Tibial nerve (tissue), 4 donors: ENCODE measurements at regions not wholly inside any gene's neighbourhood (a gene's known extent, or its start where the extent isn't known, plus 50 kb on each side); places are given as distances from the start of the nearest gene placed in this dataset.

Source experiments
- DNase-seq, 2 donors: peaks; one replicate each; pipeline ENCODE4 v3.0.0-alpha.2; 2019; ENCODE audit warnings: low spot score in 2 of 2
- H3K27ac ChIP-seq, 4 donors: fragments of 200-600 bp; sonication (generic) in 3 of 4; one replicate each; pipeline ENCODE4 v1.5.1; 2017 to 2019; ENCODE audit warnings: mild to moderate bottlenecking in 1 of 4
- H3K27me3 ChIP-seq, 2 donors: fragments of 200-600 bp; sonication (generic) in 1 of 2; one replicate each; pipeline versions ENCODE4 v1.5.1 to v1.6.0; 2017 to 2019
- H3K36me3 ChIP-seq, 3 donors: fragments of 200-600 bp; sonication (generic); one replicate each; pipeline ENCODE4 v1.5.1; 2018 to 2019
- H3K4me1 ChIP-seq, 4 donors: fragments of 200-600 bp; sonication (generic) in 3 of 4; one replicate each; pipeline ENCODE4 v1.5.1; 2017 to 2019
- H3K4me3 ChIP-seq, 4 donors: fragments of 200-600 bp; sonication (generic) in 3 of 4; one replicate each; pipeline ENCODE4 v1.5.1; 2017 to 2019; ENCODE audit warnings: mild to moderate bottlenecking in 1 of 4, moderate library complexity in 1 of 4
- H3K9me3 ChIP-seq, 4 donors: fragments of 200-600 bp; sonication (generic) in 3 of 4; one replicate each; pipeline ENCODE4 v1.5.1; 2017 to 2019
- CTCF ChIP-seq, 5 experiments: fragments of 200-600 bp in 3 of 5; fragments of 450-650 bp in 2 of 5; sonication (generic) in 3 of 5; IDR thresholded peaks; one replicate each; pipeline ENCODE4 v1.5.1; 2016 to 2019; ENCODE audit warnings: antibody characterized with exemption in 5 of 5, mild to moderate bottlenecking in 3 of 5, moderate library complexity in 2 of 5
- EP300 ChIP-seq, 2 donors: sonication (generic); formaldehyde crosslinking; IDR thresholded peaks; one replicate each; pipeline ENCODE4 v1.6.1; 2017; ENCODE audit warnings: antibody characterized with exemption in 2 of 2, mild to moderate bottlenecking in 1 of 2
- POLR2A ChIP-seq, 2 donors: fragments of 450-650 bp; IDR thresholded peaks; one replicate each; pipeline ENCODE4 v1.6.1; 2017; ENCODE audit warnings: antibody characterized with exemption in 2 of 2, mild to moderate bottlenecking in 2 of 2, moderate library complexity in 2 of 2
- WGBS, 2 donors: methylation state at CpG; one replicate each; pipeline ENCODE4 v1.1.5; 2018; 5-methylcytosine and 5-hydroxymethylcytosine counted together

GRCh38 chr1:221212926-221213325, 333.7 kb downstream of the HLX start:
- H3K4me3 ChIP-seq: no peak overlapping the region
- no peak for DNase-seq
- H3K27ac ChIP-seq: no peak overlapping the region
- 62 to 70% methylated on average over 5 of the region's 5 CpGs for WGBS, 2 donors
- no peaks in the 10 kb centered on the region for H3K9me3 ChIP-seq
- H3K36me3 ChIP-seq: no peaks in the 10 kb centered on the region
- TF ChIP-seq POLR2A (IDR thresholded peaks at IDR 0.05) (no peak), EP300 (IDR thresholded peaks at IDR 0.05) (no peak), CTCF (IDR thresholded peaks at IDR 0.05) (no peak)
- H3K4me1 ChIP-seq: peaks cover 0 to 11% (median 0%) of the 10 kb centered on the region in 4 donors
- H3K27me3 ChIP-seq: no peaks in the 10 kb centered on the region

GRCh38 chr1:221217029-221217428, 337.8 kb downstream of the HLX start:
- 14 to 27% methylated on average over 3 of the region's 3 CpGs for WGBS, 2 donors
- no peak for DNase-seq
- no peak overlapping the region for H3K4me3 ChIP-seq
- no peaks in the 10 kb centered on the region for H3K9me3 ChIP-seq
- no peaks in the 10 kb centered on the region for H3K36me3 ChIP-seq
- peaks cover 0 to 11% (median 0%) of the 10 kb centered on the region in 4 donors for H3K4me1 ChIP-seq
- no peaks in the 10 kb centered on the region for H3K27me3 ChIP-seq
- H3K27ac ChIP-seq: no peak overlapping the region
- TF ChIP-seq POLR2A (IDR thresholded peaks at IDR 0.05) (no peak), EP300 (IDR thresholded peaks at IDR 0.05) (peak in 1 of 2 donors; percentile 68)

GRCh38 chr1:221223281-221223680, 344.0 kb downstream of the HLX start:
- DNase-seq: no peak
- Histone ChIP-seq H3K36me3 (no peaks in the 10 kb centered on the region), H3K4me1 (no peaks in the 10 kb centered on the region), H3K27me3 (no peaks in the 10 kb centered on the region), H3K27ac (no peak overlapping the region), H3K4me3 (no peak overlapping the region), H3K9me3 (peaks cover 0 to 27% (median 2%) of the 10 kb centered on the region in 4 donors)
- WGBS, 2 donors: 89 to 90% methylated on average over 2 of the region's 2 CpGs
- no peak for TF ChIP-seq EP300 (IDR thresholded peaks at IDR 0.05)

- no peak for DNase-seq
- H3K4me3 ChIP-seq: no peak overlapping the region
- H3K9me3 ChIP-seq: peaks cover 0 to 26% (median 2%) of the 10 kb centered on the region in 4 donors
Measured at GRCh38 chr1:221227460-221227859, 348.2 kb downstream of the HLX start.

GRCh38 chr1:221227872-221228337, 348.7 kb downstream of the HLX start:
- no peak overlapping the region for H3K4me3 ChIP-seq
- H3K4me1 ChIP-seq: no peaks in the 10 kb centered on the region
- no peak for TF ChIP-seq POLR2A (IDR thresholded peaks at IDR 0.05)
- TF ChIP-seq EP300 (IDR thresholded peaks at IDR 0.05): no peak
- TF ChIP-seq CTCF (IDR thresholded peaks at IDR 0.05): no peak
- no peaks in the 10 kb centered on the region for H3K36me3 ChIP-seq
- no peak for DNase-seq
- 40 to 47% methylated on average over 11 of the region's 11 CpGs for WGBS, 2 donors
- no peak overlapping the region for H3K27ac ChIP-seq
- H3K27me3 ChIP-seq: no peaks in the 10 kb centered on the region
- H3K9me3 ChIP-seq: peaks cover 0 to 22% (median under 1%) of the 10 kb centered on the region in 4 donors

More at GRCh38 chr1:221227460-221227859, 348.2 kb downstream of the HLX start:
- Histone ChIP-seq H3K27me3 (no peaks in the 10 kb centered on the region), H3K27ac (no peak overlapping the region), H3K36me3 (no peaks in the 10 kb centered on the region), H3K4me1 (no peaks in the 10 kb centered on the region)
- TF ChIP-seq CTCF (IDR thresholded peaks at IDR 0.05) (no peak), EP300 (IDR thresholded peaks at IDR 0.05) (no peak), POLR2A (IDR thresholded peaks at IDR 0.05) (no peak)
- 79 to 85% methylated on average over 8 of the region's 8 CpGs for WGBS, 2 donors

GRCh38 chr1:221228594-221228993, 349.4 kb downstream of the HLX start:
- Histone ChIP-seq H3K36me3 (no peaks in the 10 kb centered on the region), H3K27me3 (no peaks in the 10 kb centered on the region), H3K4me1 (no peaks in the 10 kb centered on the region), H3K9me3 (peaks cover 0 to 15% (median 0%) of the 10 kb centered on the region in 4 donors), H3K27ac (no peak overlapping the region), H3K4me3 (no peak overlapping the region)
- no peak for DNase-seq
- TF ChIP-seq POLR2A (IDR thresholded peaks at IDR 0.05) (no peak), EP300 (IDR thresholded peaks at IDR 0.05) (no peak), CTCF (IDR thresholded peaks at IDR 0.05) (no peak)
- 21 to 35% methylated on average over 5 of the region's 5 CpGs for WGBS, 2 donors
